ENCODE measurements at regions not wholly inside any gene's neighbourhood (a gene's known extent, or its start where the extent isn't known, plus 50 kb on each side); places are given as distances from the start of the nearest gene placed in this dataset.

DNA sequence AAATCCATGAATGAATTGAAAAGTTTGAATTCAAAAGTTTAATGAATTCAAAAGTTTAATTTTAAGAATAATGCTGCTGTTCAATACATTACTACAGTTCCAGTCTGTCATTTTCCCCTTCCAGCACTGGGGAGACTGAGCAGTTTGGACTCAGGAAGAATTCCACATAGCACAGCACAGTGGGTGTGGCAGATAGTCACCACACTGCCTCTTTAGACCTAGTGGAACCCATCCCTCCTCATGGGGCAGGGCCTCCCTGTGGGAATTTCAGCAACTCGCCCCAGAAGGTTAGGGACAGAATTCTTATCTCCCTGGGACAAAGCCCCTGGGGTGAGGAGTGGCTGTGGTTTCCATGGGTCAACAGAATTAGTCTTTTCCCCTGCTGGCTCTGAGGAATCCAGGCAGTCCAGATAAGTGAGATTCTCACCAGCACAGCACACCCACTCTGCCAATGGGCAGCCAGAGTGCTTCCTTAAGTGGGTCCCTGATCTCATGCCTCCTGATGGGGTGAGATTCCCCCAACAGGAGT lies 442.0 kb upstream of the SYT4 start:
- TF ChIP-seq, protein P1, sequence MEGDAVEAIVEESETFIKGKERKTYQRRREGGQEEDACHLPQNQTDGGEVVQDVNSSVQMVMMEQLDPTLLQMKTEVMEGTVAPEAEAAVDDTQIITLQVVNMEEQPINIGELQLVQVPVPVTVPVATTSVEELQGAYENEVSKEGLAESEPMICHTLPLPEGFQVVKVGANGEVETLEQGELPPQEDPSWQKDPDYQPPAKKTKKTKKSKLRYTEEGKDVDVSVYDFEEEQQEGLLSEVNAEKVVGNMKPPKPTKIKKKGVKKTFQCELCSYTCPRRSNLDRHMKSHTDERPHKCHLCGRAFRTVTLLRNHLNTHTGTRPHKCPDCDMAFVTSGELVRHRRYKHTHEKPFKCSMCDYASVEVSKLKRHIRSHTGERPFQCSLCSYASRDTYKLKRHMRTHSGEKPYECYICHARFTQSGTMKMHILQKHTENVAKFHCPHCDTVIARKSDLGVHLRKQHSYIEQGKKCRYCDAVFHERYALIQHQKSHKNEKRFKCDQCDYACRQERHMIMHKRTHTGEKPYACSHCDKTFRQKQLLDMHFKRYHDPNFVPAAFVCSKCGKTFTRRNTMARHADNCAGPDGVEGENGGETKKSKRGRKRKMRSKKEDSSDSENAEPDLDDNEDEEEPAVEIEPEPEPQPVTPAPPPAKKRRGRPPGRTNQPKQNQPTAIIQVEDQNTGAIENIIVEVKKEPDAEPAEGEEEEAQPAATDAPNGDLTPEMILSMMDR (conservative IDR thresholded peaks at IDR 0.05), result no peak
- TF ChIP-seq ZFX (IDR thresholded peaks at IDR 0.05), result no peak
